ENCODE measurements at regions not wholly inside any gene's neighbourhood (a gene's known extent, or its start where the extent isn't known, plus 50 kb on each side); places are given as distances from the start of the nearest gene placed in this dataset.

GRCh38 chr1:218643281-218643680 is 298.1 kb downstream of the TGFB2 start:
- no peak for DNase-seq
- intact Hi-C loops (cut with DNase I): no loop called here
- no peaks in the 10 kb centered on the region for H3K27me3 ChIP-seq (ENCODE audit: low read depth)

GRCh38 chr1:218643926-218644325 is 298.8 kb downstream of the TGFB2 start:
- no peak for ATAC-seq
- Histone ChIP-seq H3K27ac (no peak overlapping the region), H3K4me1 (no peaks in the 10 kb centered on the region), H3K4me3 (no peak overlapping the region), H3K9me3 (no peaks in the 10 kb centered on the region), H3K27me3 (ENCODE audit: low read depth) (no peaks in the 10 kb centered on the region), H3K36me3 (no peaks in the 10 kb centered on the region)
- no peak for DNase-seq
- intact Hi-C loops (cut with DNase I): no loop called here
- no peak for TF ChIP-seq CTCF (IDR thresholded peaks at IDR 0.05)

More at GRCh38 chr1:218643281-218643680, 298.1 kb downstream of the TGFB2 start:
- Histone ChIP-seq H3K4me3 (no peak overlapping the region), H3K4me1 (no peaks in the 10 kb centered on the region), H3K27ac (no peak overlapping the region), H3K36me3 (no peaks in the 10 kb centered on the region), H3K9me3 (no peaks in the 10 kb centered on the region)
- no peak for TF ChIP-seq CTCF (IDR thresholded peaks at IDR 0.05)
- no peak for ATAC-seq

GRCh38 chr1:218646288-218646687 is 301.2 kb downstream of the TGFB2 start:
- ATAC-seq (no peak), DNase-seq (no peak)
- intact Hi-C loops (cut with DNase I): no loop called here
- Histone ChIP-seq H3K27me3 (ENCODE audit: low read depth) (no peaks in the 10 kb centered on the region), H3K27ac (no peak overlapping the region), H3K36me3 (no peaks in the 10 kb centered on the region), H3K4me3 (no peak overlapping the region), H3K9me3 (no peaks in the 10 kb centered on the region), H3K4me1 (no peaks in the 10 kb centered on the region)
- TF ChIP-seq CTCF (IDR thresholded peaks at IDR 0.05): no peak

GRCh38 chr1:218656301-218657037 is 311.3 kb downstream of the TGFB2 start:
- Histone ChIP-seq H3K4me3 (no peak overlapping the region), H3K36me3 (no peaks in the 10 kb centered on the region), H3K4me1 (no peaks in the 10 kb centered on the region), H3K27ac (no peak overlapping the region), H3K9me3 (no peaks in the 10 kb centered on the region), H3K27me3 (ENCODE audit: low read depth) (no peaks in the 10 kb centered on the region)
- no peak for ATAC-seq
- intact Hi-C loops (cut with DNase I): no loop called here
- no peak for TF ChIP-seq CTCF (IDR thresholded peaks at IDR 0.05)
- no peak for DNase-seq

- ATAC-seq: no peak
- DNase-seq: no peak
- Histone ChIP-seq H3K36me3 (no peaks in the 10 kb centered on the region), H3K9me3 (no peaks in the 10 kb centered on the region), H3K27me3 (ENCODE audit: low read depth) (no peaks in the 10 kb centered on the region), H3K4me3 (no peak overlapping the region), H3K27ac (no peak overlapping the region), H3K4me1 (no peaks in the 10 kb centered on the region)
- intact Hi-C loops (cut with DNase I): no loop called here
- no peak for TF ChIP-seq CTCF (IDR thresholded peaks at IDR 0.05)
These were observed 313.1 kb downstream of the TGFB2 start for GRCh38 chr1:218658269-218658668.

Measured in lower lobe of right lung (tissue), 2 donors.